DND-41 (cell line): ENCODE measurements at regions not wholly inside any gene's neighbourhood (a gene's known extent, or its start where the extent isn't known, plus 50 kb on each side); places are given as distances from the start of the nearest gene placed in this dataset.

Experiments used
- CTCF ChIP-seq: IDR thresholded peaks from 2 replicates; pipeline ENCODE4 v1.5.1; 2012; ENCODE audit warnings: borderline replicate concordance, low read length, moderate library complexity, mild to moderate bottlenecking; ENCODE audit not compliant: poor library complexity, severe bottlenecking; ENCODE audit errors: extremely low read depth
- EZH2 ChIP-seq: IDR thresholded peaks from 3 replicates; pipeline ENCODE4 v1.6.1; 2012; ENCODE audit warnings: borderline replicate concordance, low read depth, mild to moderate bottlenecking, moderate library complexity, low read length, inconsistent platforms; ENCODE audit not compliant: severe bottlenecking

DNA sequence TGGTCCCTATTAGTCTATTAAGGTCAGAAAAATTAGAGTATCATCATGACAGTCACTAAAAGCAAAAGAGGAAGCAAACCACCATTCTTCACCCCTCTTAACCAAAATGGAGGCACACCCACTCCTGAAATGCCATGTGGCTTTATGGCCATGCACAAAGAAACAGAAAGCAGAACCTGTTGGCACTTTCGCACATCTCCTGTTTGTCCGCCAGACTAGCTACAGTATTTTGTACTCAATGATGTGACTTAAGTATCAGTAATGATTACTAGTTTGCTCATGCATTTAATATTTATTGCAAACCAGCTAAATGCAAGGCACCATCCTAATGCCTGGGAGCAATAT lies 70.2 kb upstream of the GNAO1 start:
- TF ChIP-seq CTCF: no peak
- no peak for TF ChIP-seq EZH2
